ENCODE measurements at regions not wholly inside any gene's neighbourhood (a gene's known extent, or its start where the extent isn't known, plus 50 kb on each side); places are given as distances from the start of the nearest gene placed in this dataset.

- no peak for TF ChIP-seq CTCF (optimal IDR thresholded peaks at IDR 0.05 in 1 of 3, IDR thresholded peaks at IDR 0.05 in 1 of 3, conservative IDR thresholded peaks at IDR 0.05 in 1 of 3; ENCODE audit: extremely low read depth in 1 of 3, insufficient read depth in 2 of 3, low read length in 3 of 3)
- no peak for TF ChIP-seq EZH2 (IDR thresholded peaks at IDR 0.05; ENCODE audit: low read length)
Observed at GRCh38 chr6:40925341-40925740, 113.7 kb downstream of the UNC5CL start.
